WTC11 (cell line): ENCODE measurements at regions not wholly inside any gene's neighbourhood (a gene's known extent, or its start where the extent isn't known, plus 50 kb on each side); places are given as distances from the start of the nearest gene placed in this dataset.

Experiments used
- ATAC-seq: fragments of 200-7000 bp; cut with Tn5 transposase; 2 replicates; pipeline ENCODE4 v1.10.0; 2021; ENCODE audit warnings: mild to moderate bottlenecking, moderate library complexity
- CTCF ChIA-PET: fragments of 300-600 bp; sonication (Branson Sonifier 250); formaldehyde crosslinking; loops from one replicate; lab custom pipeline; 2021; ENCODE audit warnings: antibody characterized with exemption; lab: Charles Lee
- POLR2A ChIA-PET: fragments of 350-600 bp; sonication (Branson Sonifier 250); formaldehyde crosslinking; loops from one replicate; lab custom pipeline; 2021; ENCODE audit warnings: antibody characterized with exemption; lab: Charles Lee
- DNase-seq: peaks from one replicate; pipeline ENCODE4 v3.0.0; 2021; ENCODE audit warnings: low spot score
- H3K27ac Mint-ChIP-seq: 2 replicates; pipeline ENCODE4 v1.8.0; 2021; ENCODE audit warnings: mixed read lengths
- H3K27me3 Mint-ChIP-seq: 2 replicates; pipeline ENCODE4 v1.8.0; 2021; ENCODE audit warnings: low read depth, mild to moderate bottlenecking, moderate library complexity, mixed read lengths
- H3K36me3 Mint-ChIP-seq: 2 replicates; pipeline ENCODE4 v1.8.0; 2021; ENCODE audit warnings: mixed read lengths
- H3K4me1 Mint-ChIP-seq: 2 replicates; pipeline ENCODE4 v1.8.0; 2022; ENCODE audit warnings: mixed read lengths
- H3K4me3 Mint-ChIP-seq: 2 replicates; pipeline ENCODE4 v1.8.0; 2021; ENCODE audit warnings: mild to moderate bottlenecking, moderate library complexity, mixed read lengths
- H3K9me3 Mint-ChIP-seq: 2 replicates; pipeline ENCODE4 v1.8.0; 2021; ENCODE audit warnings: mixed read lengths
- ATF1 ChIP-seq: sonication (generic); formaldehyde crosslinking; IDR thresholded peaks from 2 replicates; pipeline ENCODE4 v1.8.1; 2023; ENCODE audit warnings: mild to moderate bottlenecking, moderate library complexity, missing genetic modification reagents
- CBFB ChIP-seq: sonication (generic); formaldehyde crosslinking; IDR thresholded peaks from 2 replicates; pipeline ENCODE4 v1.8.1; 2022; ENCODE audit warnings: mild to moderate bottlenecking, low read depth, missing genetic modification reagents
- CREB1 ChIP-seq: sonication (generic); formaldehyde crosslinking; IDR thresholded peaks from 2 replicates; pipeline ENCODE4 v1.8.0; 2023; ENCODE audit warnings: mild to moderate bottlenecking, missing genetic modification reagents
- ELF4 ChIP-seq: sonication (generic); formaldehyde crosslinking; IDR thresholded peaks from 2 replicates; pipeline ENCODE4 v1.8.1; 2022; ENCODE audit warnings: low read depth, mild to moderate bottlenecking, moderate library complexity, missing genetic modification reagents
- GTF2I ChIP-seq: fragments of 250-450 bp; sonication (Bioruptor Pico); conservative IDR thresholded peaks from 2 replicates; pipeline ENCODE4 v1.4.0; 2021; ENCODE audit warnings: mild to moderate bottlenecking
- NFATC4 ChIP-seq: fragments of 250-450 bp; sonication (Bioruptor Pico); IDR thresholded peaks from 2 replicates; pipeline ENCODE4 v1.9.0; 2021; ENCODE audit warnings: mild to moderate bottlenecking
- NFE2L1 ChIP-seq: sonication (generic); formaldehyde crosslinking; IDR thresholded peaks from 2 replicates; pipeline ENCODE4 v1.8.1; 2023; ENCODE audit warnings: missing genetic modification reagents
- NFYB ChIP-seq: sonication (generic); formaldehyde crosslinking; conservative IDR thresholded peaks from 2 replicates; pipeline ENCODE4 v1.8.0; 2022; ENCODE audit warnings: low read depth, missing genetic modification reagents
- NR3C1 ChIP-seq: sonication (generic); formaldehyde crosslinking; conservative IDR thresholded peaks from 2 replicates; pipeline ENCODE4 v1.8.1; 2023; ENCODE audit warnings: low read depth, mild to moderate bottlenecking, missing genetic modification reagents
- RELA ChIP-seq: sonication (generic); formaldehyde crosslinking; IDR thresholded peaks from 2 replicates; pipeline ENCODE4 v1.8.1; 2022; ENCODE audit warnings: missing genetic modification reagents, mild to moderate bottlenecking, borderline replicate concordance
- TP53 ChIP-seq: sonication (generic); formaldehyde crosslinking; IDR thresholded peaks from 2 replicates; pipeline ENCODE4 v1.8.1; 2023; ENCODE audit warnings: mild to moderate bottlenecking, missing genetic modification reagents
- TF ChIP-seq, protein P1 (sequence below): sonication (generic); formaldehyde crosslinking; IDR thresholded peaks from 2 replicates; pipeline ENCODE4 v1.8.1; 2023; ENCODE audit warnings: mild to moderate bottlenecking, missing genetic modification reagents
- TF ChIP-seq, protein P2 (sequence below): fragments of 250-450 bp; sonication (Bioruptor Pico); IDR thresholded peaks from 2 replicates; pipeline ENCODE4 v1.9.0; 2021; ENCODE audit warnings: moderate library complexity, mild to moderate bottlenecking, inconsistent platforms, borderline replicate concordance
- TF ChIP-seq, protein P3 (sequence below): sonication (generic); formaldehyde crosslinking; IDR thresholded peaks from 2 replicates; pipeline ENCODE4 v1.8.1; 2022; ENCODE audit warnings: mild to moderate bottlenecking, moderate library complexity, missing genetic modification reagents
- TF ChIP-seq, protein P4 (sequence below): sonication (generic); formaldehyde crosslinking; IDR thresholded peaks from 2 replicates; pipeline ENCODE4 v1.8.1; 2023; ENCODE audit warnings: mild to moderate bottlenecking, missing genetic modification reagents, moderate library complexity
- TF ChIP-seq, protein P5 (sequence below): sonication (generic); formaldehyde crosslinking; IDR thresholded peaks from 2 replicates; pipeline ENCODE4 v1.8.1; 2023; ENCODE audit warnings: mild to moderate bottlenecking, missing genetic modification reagents, moderate library complexity
- TF ChIP-seq, protein P6 (sequence below): sonication (generic); formaldehyde crosslinking; IDR thresholded peaks from 2 replicates; pipeline ENCODE4 v1.8.0; 2023; ENCODE audit warnings: mild to moderate bottlenecking, missing genetic modification reagents
- TF ChIP-seq, protein P7 (sequence below): sonication (generic); formaldehyde crosslinking; IDR thresholded peaks from 2 replicates; pipeline ENCODE4 v1.8.0; 2022; ENCODE audit warnings: mild to moderate bottlenecking, missing genetic modification reagents
- TF ChIP-seq, protein P8 (sequence below): sonication (generic); formaldehyde crosslinking; IDR thresholded peaks from 2 replicates; pipeline ENCODE4 v1.8.0; 2022; ENCODE audit warnings: missing genetic modification reagents

DNA sequence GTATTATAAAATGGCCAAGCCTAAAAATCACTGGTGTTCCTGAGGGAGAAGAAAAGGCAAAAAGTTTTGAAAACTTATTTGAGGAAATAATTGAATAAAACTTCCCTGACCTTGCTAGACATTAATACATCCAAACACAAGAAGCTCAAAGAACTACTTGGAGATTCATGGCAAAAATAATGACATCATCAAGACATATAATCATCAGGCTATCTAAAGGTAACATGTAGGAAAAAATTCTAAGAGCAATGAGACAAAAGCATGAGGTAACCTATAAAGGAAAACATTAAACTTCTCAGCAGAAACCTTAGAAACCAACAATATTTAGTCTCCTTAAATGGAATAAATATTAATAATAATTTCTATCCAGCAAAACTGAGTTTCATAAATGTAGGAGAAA lies 887.6 kb downstream of the PCDH19 start (continued):
- no peak for TF ChIP-seq ATF1
- no peak for TF ChIP-seq ELF4 (CRISPR knock-in tag)

DNA sequence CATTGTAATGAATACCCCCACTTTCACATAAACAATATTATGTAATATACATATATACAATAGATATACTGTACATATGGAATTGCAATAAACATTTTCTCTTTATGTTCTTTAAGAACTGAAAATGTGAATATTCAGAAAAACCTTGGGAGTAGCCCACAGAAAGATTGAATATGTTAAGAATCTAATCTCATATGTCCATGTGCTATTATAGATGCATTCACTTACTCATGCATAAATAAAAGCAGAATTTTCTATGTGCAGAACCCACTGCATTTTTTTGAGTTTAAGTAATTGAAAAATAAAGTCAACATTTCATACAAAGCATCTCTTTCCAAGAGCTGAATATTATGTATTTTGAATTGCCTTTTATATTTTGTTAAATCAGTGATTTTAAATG lies 902.3 kb downstream of the PCDH19 start:
- no peaks in the 10 kb centered on the region for H3K27me3 Mint-ChIP-seq
- ChIA-PET CTCF (no interaction called here), POLR2A (no interaction called here)
- ATAC-seq, result no peak
- TF ChIP-seq NFATC4 (CRISPR knock-in tag), result no peak
- TF ChIP-seq GTF2I, result no peak
- TF ChIP-seq NFE2L1, result no peak
- TF ChIP-seq CREB1 (CRISPR knock-in tag), result no peak
- TF ChIP-seq, protein P1, sequence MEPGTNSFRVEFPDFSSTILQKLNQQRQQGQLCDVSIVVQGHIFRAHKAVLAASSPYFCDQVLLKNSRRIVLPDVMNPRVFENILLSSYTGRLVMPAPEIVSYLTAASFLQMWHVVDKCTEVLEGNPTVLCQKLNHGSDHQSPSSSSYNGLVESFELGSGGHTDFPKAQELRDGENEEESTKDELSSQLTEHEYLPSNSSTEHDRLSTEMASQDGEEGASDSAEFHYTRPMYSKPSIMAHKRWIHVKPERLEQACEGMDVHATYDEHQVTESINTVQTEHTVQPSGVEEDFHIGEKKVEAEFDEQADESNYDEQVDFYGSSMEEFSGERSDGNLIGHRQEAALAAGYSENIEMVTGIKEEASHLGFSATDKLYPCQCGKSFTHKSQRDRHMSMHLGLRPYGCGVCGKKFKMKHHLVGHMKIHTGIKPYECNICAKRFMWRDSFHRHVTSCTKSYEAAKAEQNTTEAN (CRISPR knock-in tag), result no peak
- TF ChIP-seq RELA (CRISPR knock-in tag), result no peak
- TF ChIP-seq, protein P2, sequence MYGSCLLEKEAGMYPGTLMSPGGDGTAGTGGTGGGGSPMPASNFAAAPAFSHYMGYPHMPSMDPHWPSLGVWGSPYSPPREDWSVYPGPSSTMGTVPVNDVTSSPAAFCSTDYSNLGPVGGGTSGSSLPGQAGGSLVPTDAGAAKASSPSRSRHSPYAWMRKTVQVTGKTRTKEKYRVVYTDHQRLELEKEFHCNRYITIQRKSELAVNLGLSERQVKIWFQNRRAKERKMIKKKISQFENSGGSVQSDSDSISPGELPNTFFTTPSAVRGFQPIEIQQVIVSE (CRISPR knock-in tag), result no peak
- TF ChIP-seq, protein P3, sequence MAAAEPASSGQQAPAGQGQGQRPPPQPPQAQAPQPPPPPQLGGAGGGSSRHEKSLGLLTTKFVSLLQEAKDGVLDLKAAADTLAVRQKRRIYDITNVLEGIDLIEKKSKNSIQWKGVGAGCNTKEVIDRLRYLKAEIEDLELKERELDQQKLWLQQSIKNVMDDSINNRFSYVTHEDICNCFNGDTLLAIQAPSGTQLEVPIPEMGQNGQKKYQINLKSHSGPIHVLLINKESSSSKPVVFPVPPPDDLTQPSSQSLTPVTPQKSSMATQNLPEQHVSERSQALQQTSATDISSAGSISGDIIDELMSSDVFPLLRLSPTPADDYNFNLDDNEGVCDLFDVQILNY (CRISPR knock-in tag), result no peak
- TF ChIP-seq, protein P4, sequence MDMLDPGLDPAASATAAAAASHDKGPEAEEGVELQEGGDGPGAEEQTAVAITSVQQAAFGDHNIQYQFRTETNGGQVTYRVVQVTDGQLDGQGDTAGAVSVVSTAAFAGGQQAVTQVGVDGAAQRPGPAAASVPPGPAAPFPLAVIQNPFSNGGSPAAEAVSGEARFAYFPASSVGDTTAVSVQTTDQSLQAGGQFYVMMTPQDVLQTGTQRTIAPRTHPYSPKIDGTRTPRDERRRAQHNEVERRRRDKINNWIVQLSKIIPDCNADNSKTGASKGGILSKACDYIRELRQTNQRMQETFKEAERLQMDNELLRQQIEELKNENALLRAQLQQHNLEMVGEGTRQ (CRISPR knock-in tag), result no peak
- no peak for TF ChIP-seq NR3C1
- TF ChIP-seq CBFB (CRISPR knock-in tag), result no peak
- TF ChIP-seq NFYB (CRISPR knock-in tag), result no peak
- no peak for TF ChIP-seq TP53
- TF ChIP-seq, protein P5, sequence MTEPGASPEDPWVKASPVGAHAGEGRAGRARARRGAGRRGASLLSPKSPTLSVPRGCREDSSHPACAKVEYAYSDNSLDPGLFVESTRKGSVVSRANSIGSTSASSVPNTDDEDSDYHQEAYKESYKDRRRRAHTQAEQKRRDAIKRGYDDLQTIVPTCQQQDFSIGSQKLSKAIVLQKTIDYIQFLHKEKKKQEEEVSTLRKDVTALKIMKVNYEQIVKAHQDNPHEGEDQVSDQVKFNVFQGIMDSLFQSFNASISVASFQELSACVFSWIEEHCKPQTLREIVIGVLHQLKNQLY (CRISPR knock-in tag), result no peak
- TF ChIP-seq, protein P6, sequence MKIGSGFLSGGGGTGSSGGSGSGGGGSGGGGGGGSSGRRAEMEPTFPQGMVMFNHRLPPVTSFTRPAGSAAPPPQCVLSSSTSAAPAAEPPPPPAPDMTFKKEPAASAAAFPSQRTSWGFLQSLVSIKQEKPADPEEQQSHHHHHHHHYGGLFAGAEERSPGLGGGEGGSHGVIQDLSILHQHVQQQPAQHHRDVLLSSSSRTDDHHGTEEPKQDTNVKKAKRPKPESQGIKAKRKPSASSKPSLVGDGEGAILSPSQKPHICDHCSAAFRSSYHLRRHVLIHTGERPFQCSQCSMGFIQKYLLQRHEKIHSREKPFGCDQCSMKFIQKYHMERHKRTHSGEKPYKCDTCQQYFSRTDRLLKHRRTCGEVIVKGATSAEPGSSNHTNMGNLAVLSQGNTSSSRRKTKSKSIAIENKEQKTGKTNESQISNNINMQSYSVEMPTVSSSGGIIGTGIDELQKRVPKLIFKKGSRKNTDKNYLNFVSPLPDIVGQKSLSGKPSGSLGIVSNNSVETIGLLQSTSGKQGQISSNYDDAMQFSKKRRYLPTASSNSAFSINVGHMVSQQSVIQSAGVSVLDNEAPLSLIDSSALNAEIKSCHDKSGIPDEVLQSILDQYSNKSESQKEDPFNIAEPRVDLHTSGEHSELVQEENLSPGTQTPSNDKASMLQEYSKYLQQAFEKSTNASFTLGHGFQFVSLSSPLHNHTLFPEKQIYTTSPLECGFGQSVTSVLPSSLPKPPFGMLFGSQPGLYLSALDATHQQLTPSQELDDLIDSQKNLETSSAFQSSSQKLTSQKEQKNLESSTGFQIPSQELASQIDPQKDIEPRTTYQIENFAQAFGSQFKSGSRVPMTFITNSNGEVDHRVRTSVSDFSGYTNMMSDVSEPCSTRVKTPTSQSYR (CRISPR knock-in tag), result no peak
- TF ChIP-seq, protein P7, sequence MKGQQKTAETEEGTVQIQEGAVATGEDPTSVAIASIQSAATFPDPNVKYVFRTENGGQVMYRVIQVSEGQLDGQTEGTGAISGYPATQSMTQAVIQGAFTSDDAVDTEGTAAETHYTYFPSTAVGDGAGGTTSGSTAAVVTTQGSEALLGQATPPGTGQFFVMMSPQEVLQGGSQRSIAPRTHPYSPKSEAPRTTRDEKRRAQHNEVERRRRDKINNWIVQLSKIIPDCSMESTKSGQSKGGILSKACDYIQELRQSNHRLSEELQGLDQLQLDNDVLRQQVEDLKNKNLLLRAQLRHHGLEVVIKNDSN (CRISPR knock-in tag), result no peak
- TF ChIP-seq, protein P8, sequence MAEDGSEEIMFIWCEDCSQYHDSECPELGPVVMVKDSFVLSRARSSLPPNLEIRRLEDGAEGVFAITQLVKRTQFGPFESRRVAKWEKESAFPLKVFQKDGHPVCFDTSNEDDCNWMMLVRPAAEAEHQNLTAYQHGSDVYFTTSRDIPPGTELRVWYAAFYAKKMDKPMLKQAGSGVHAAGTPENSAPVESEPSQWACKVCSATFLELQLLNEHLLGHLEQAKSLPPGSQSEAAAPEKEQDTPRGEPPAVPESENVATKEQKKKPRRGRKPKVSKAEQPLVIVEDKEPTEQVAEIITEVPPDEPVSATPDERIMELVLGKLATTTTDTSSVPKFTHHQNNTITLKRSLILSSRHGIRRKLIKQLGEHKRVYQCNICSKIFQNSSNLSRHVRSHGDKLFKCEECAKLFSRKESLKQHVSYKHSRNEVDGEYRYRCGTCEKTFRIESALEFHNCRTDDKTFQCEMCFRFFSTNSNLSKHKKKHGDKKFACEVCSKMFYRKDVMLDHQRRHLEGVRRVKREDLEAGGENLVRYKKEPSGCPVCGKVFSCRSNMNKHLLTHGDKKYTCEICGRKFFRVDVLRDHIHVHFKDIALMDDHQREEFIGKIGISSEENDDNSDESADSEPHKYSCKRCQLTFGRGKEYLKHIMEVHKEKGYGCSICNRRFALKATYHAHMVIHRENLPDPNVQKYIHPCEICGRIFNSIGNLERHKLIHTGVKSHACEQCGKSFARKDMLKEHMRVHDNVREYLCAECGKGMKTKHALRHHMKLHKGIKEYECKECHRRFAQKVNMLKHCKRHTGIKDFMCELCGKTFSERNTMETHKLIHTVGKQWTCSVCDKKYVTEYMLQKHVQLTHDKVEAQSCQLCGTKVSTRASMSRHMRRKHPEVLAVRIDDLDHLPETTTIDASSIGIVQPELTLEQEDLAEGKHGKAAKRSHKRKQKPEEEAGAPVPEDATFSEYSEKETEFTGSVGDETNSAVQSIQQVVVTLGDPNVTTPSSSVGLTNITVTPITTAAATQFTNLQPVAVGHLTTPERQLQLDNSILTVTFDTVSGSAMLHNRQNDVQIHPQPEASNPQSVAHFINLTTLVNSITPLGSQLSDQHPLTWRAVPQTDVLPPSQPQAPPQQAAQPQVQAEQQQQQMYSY (CRISPR knock-in tag), result no peak
- H3K4me1 Mint-ChIP-seq, result no peaks in the 10 kb centered on the region
- no peaks in the 10 kb centered on the region for H3K9me3 Mint-ChIP-seq
- no peak overlapping the region for H3K4me3 Mint-ChIP-seq
- no peak overlapping the region for H3K27ac Mint-ChIP-seq
- no peak for DNase-seq
- no peaks in the 10 kb centered on the region for H3K36me3 Mint-ChIP-seq
